ENCODE measurements at regions not wholly inside any gene's neighbourhood (a gene's known extent, or its start where the extent isn't known, plus 50 kb on each side); places are given as distances from the start of the nearest gene placed in this dataset.

DNA sequence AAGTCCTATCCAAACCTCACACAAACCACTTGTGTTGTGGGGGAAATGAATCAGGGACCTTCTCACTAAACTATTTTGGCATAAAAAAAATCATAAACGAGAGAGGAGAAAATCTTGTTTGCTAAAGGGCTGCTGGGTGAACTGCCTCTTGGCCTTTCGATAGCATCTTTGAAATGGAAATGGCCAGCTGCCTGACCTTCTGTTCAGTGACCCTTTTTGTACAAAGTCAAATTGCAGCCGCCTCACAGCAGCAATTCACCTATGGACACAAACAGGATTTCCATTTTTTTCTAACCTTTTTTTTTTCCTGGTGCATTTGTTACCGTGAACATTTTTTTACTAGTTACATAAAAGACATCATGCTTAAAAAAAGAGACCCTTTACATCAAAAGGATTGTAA lies 89.0 kb upstream of the ONECUT1 start:
- DNase-seq: no peak
- no peak for ATAC-seq
- Histone ChIP-seq H3K9me3 (no peaks in the 10 kb centered on the region), H3K4me1 (no peaks in the 10 kb centered on the region), H3K36me3 (no peaks in the 10 kb centered on the region), H3K27ac (no peak overlapping the region), H3K27me3 (ENCODE audit: low read depth) (no peaks in the 10 kb centered on the region), H3K4me3 (no peak overlapping the region)
- TF ChIP-seq, protein P1, sequence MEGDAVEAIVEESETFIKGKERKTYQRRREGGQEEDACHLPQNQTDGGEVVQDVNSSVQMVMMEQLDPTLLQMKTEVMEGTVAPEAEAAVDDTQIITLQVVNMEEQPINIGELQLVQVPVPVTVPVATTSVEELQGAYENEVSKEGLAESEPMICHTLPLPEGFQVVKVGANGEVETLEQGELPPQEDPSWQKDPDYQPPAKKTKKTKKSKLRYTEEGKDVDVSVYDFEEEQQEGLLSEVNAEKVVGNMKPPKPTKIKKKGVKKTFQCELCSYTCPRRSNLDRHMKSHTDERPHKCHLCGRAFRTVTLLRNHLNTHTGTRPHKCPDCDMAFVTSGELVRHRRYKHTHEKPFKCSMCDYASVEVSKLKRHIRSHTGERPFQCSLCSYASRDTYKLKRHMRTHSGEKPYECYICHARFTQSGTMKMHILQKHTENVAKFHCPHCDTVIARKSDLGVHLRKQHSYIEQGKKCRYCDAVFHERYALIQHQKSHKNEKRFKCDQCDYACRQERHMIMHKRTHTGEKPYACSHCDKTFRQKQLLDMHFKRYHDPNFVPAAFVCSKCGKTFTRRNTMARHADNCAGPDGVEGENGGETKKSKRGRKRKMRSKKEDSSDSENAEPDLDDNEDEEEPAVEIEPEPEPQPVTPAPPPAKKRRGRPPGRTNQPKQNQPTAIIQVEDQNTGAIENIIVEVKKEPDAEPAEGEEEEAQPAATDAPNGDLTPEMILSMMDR (IDR thresholded peaks at IDR 0.05): no peak
- intact Hi-C loops (cut with DNase I): no loop called here

DNA sequence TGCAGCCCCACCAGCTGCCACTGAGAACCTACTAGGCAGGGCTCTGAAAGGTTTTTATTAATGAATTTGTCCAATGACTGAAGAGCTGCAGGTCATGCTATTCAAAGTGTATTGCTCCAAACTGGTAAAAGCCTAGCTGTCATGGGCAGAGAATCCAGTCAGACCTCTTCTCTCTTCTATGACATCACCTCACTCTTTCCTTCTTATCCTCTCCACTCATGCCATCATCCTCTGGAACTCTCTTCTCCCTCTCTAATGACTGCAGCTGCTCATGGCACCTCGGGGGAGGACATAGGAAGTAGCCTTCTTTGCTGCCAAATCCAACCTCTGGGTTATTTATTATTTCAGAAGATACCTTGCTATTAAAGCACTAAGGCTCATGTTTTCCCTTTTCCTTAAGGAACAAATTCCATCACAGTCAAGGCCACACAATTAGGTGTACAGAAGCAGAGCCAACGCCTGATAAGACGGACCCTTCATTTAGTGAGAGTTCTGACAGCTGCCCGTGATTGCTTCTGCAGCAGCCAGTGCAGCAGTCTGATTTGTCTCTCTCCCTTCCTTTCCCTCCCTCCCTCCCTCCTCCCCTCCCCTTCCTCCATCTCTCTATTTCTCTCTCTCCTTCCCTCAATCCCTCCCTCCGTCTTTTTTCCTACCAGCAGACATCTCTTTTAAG lies 87.0 kb upstream of the ONECUT1 start:
- TF ChIP-seq, protein P1 (IDR thresholded peaks at IDR 0.05): no peak
- no peak for ATAC-seq
- Histone ChIP-seq H3K9me3 (no peaks in the 10 kb centered on the region), H3K27ac (no peak overlapping the region), H3K4me1 (no peaks in the 10 kb centered on the region), H3K4me3 (no peak overlapping the region), H3K27me3 (ENCODE audit: low read depth) (no peaks in the 10 kb centered on the region), H3K36me3 (no peaks in the 10 kb centered on the region)
- intact Hi-C loops (cut with DNase I): no loop called here
- DNase-seq: no peak

DNA sequence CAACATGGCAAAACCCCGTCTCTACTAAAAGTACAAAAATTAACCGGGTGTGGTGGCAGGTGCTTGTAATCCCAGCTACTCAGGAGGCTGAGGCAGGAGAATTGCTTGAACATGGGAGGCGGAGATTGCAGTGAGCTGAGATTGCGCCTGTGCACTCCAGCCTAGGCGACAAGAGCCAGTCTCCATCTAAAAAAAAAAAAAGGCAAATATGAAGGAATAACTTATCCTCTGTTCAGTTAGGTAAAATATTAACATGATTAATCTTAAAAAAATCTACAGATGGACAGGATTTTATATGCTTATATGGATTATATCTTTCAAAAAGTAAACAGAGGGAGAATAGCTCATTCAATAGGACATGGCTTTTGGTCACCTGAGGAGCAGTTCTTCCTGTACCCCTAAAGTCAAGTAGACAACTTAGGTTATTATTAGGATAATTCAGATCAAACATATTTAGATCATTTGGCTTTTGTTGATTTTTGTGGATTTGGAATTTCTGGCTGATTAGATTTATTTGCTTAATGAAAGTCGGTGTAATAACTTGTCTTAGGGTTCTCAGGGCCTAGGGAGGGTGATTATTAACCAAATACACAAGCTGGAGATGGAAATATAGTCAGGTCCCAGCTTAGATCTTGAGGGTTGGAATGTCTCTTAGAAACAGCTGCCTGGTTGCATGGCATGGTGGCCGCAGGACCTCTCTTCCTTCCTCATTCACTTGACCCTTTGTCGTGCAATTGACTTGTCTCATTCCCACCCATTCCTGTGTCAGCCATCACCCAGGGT lies 82.1 kb upstream of the ONECUT1 start:
- H3K4me3 ChIP-seq: no peak overlapping the region
- TF ChIP-seq, protein P1 (IDR thresholded peaks at IDR 0.05): no peak
- ATAC-seq: no peak
- intact Hi-C loops (cut with DNase I): no loop called here
- DNase-seq: no peak
- H3K9me3 ChIP-seq: no peaks in the 10 kb centered on the region
- no peak overlapping the region for H3K27ac ChIP-seq
- peaks cover 5% of the 10 kb centered on the region for H3K27me3 ChIP-seq (ENCODE audit: low read depth)
- H3K36me3 ChIP-seq: no peaks in the 10 kb centered on the region
- no peaks in the 10 kb centered on the region for H3K4me1 ChIP-seq

DNA sequence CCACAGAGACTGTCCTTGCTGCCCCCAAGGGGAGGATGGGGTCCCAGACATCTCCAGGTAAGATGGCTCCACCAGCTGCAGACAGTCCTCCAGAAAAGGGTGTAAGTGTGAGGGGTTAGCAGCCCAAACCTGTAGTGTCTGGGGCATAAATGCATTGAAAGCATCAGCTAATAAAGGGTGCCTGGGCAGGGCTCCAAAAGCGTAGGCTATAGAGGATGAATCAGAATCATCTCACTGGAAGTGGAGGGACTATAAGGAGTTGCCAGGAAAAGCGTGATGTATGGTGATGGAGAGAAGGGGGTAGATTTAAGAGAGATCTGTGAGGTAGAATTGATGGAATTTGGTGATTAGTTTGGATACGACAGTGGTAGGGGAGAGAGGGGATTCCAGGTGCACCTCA lies 79.9 kb upstream of the ONECUT1 start:
- H3K4me1 ChIP-seq: no peaks in the 10 kb centered on the region
- no peak for ATAC-seq
- intact Hi-C loops (cut with DNase I): no loop called here
- no peak overlapping the region for H3K27ac ChIP-seq
- no peak overlapping the region for H3K4me3 ChIP-seq
- H3K27me3 ChIP-seq (ENCODE audit: low read depth): peaks cover 5% of the 10 kb centered on the region
- no peaks in the 10 kb centered on the region for H3K9me3 ChIP-seq
- TF ChIP-seq, protein P1 (IDR thresholded peaks at IDR 0.05): no peak
- H3K36me3 ChIP-seq: no peaks in the 10 kb centered on the region
- no peak for DNase-seq

DNA sequence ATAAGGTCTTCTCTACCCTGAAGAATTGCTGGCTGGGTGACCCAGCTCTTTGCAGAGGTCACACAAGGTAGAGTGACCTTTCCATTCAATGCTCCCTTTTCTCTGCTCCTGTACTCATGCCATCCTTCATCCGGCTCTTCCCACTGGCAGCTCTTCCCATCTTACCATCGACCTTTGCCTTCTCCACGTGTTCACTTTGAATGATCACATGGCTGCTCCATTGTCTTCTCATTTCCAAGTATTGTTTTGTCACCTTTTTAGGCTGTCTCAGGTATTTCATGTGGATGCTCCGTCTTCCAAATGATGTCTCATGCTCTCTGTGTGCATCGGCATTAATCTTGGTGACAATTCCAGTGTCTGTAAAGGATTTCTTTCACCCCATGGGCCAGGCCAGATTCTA lies 76.6 kb upstream of the ONECUT1 start:
- intact Hi-C loops (cut with DNase I): no loop called here
- Histone ChIP-seq H3K36me3 (no peaks in the 10 kb centered on the region), H3K27me3 (ENCODE audit: low read depth) (peaks cover 5% of the 10 kb centered on the region), H3K4me1 (no peaks in the 10 kb centered on the region), H3K4me3 (no peak overlapping the region), H3K27ac (no peak overlapping the region), H3K9me3 (no peaks in the 10 kb centered on the region)
- TF ChIP-seq, protein P1 (IDR thresholded peaks at IDR 0.05): no peak
- DNase-seq (no peak), ATAC-seq (no peak)

All from lower lobe of right lung (tissue), 2 donors.